Left ventricle myocardium inferior (tissue), 1 donor: ENCODE measurements at regions not wholly inside any gene's neighbourhood (a gene's known extent, or its start where the extent isn't known, plus 50 kb on each side); places are given as distances from the start of the nearest gene placed in this dataset.

Experiments used
- DNase-seq: peaks from one replicate; pipeline ENCODE4 v3.0.0-alpha.2; 2020
- H3K27ac ChIP-seq: fragments of 200-600 bp; replicated peaks from 2 replicates; pipeline ENCODE4 v1.8.0; 2021
- H3K27me3 ChIP-seq: fragments of 200-600 bp; 2 replicates; pipeline ENCODE4 v1.8.0; 2021; ENCODE audit warnings: low read depth
- H3K36me3 ChIP-seq: fragments of 200-600 bp; 2 replicates; pipeline ENCODE4 v1.8.0; 2021
- H3K4me1 ChIP-seq: fragments of 200-600 bp; 2 replicates; pipeline ENCODE4 v1.8.0; 2021
- H3K4me3 ChIP-seq: fragments of 200-600 bp; 2 replicates; pipeline ENCODE4 v1.8.0; 2021; ENCODE audit warnings: mild to moderate bottlenecking, moderate library complexity
- H3K9me3 ChIP-seq: fragments of 200-600 bp; replicated peaks from 2 replicates; pipeline ENCODE4 v1.8.0; 2021
- intact Hi-C: fragments of 100-400 bp; cut with micrococcal nuclease; formaldehyde crosslinking; loops from one replicate; pipeline ENCODE4 v1.11.0; 2022
- TF ChIP-seq, protein P1 (sequence below): fragments of 200-600 bp; IDR thresholded peaks from 2 replicates; pipeline ENCODE4 v1.8.0; 2021; ENCODE audit warnings: antibody characterized with exemption, mild to moderate bottlenecking, borderline replicate concordance
- donor health status: DM: no; HTN: yes; CAD: no; lungs with severe emphysema.

DNA sequence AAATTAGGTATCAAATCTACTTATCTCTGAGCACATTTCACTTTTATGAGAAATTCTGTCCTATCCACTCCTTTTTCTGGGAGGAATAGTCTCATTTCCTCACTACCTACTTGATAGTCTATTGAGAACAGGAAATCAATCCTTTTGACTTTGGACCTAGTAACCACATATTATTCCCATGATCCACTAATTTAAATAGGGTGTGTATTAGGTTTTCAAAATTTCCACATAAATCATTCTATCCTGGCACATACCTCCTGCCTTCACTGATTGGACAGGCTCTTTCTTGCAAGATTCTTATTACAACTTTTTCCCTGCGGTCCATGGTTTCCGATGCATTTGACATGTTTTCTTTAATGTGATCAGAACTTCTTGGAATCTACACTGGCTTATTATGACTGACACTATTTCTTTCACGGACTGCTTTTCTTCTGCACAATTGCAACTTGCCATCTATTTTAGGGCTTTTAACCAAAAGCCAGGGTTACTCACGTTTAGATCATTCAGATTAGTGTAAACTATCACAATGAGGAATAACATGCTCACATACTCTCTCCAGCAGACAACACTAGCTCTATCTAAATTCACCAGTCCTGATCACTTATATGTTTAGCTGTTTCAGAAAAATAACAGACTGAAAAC lies 419.9 kb upstream of the SLIT2 start:
- DNase-seq: no peak
- no peaks in the 10 kb centered on the region for H3K27me3 ChIP-seq
- TF ChIP-seq, protein P1, sequence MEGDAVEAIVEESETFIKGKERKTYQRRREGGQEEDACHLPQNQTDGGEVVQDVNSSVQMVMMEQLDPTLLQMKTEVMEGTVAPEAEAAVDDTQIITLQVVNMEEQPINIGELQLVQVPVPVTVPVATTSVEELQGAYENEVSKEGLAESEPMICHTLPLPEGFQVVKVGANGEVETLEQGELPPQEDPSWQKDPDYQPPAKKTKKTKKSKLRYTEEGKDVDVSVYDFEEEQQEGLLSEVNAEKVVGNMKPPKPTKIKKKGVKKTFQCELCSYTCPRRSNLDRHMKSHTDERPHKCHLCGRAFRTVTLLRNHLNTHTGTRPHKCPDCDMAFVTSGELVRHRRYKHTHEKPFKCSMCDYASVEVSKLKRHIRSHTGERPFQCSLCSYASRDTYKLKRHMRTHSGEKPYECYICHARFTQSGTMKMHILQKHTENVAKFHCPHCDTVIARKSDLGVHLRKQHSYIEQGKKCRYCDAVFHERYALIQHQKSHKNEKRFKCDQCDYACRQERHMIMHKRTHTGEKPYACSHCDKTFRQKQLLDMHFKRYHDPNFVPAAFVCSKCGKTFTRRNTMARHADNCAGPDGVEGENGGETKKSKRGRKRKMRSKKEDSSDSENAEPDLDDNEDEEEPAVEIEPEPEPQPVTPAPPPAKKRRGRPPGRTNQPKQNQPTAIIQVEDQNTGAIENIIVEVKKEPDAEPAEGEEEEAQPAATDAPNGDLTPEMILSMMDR: no peak
- H3K36me3 ChIP-seq: no peaks in the 10 kb centered on the region
- H3K9me3 ChIP-seq: no peaks in the 10 kb centered on the region
- no peaks in the 10 kb centered on the region for H3K4me1 ChIP-seq
- no peak overlapping the region for H3K4me3 ChIP-seq
- no peak overlapping the region for H3K27ac ChIP-seq
- intact Hi-C loops: no loop called here

DNA sequence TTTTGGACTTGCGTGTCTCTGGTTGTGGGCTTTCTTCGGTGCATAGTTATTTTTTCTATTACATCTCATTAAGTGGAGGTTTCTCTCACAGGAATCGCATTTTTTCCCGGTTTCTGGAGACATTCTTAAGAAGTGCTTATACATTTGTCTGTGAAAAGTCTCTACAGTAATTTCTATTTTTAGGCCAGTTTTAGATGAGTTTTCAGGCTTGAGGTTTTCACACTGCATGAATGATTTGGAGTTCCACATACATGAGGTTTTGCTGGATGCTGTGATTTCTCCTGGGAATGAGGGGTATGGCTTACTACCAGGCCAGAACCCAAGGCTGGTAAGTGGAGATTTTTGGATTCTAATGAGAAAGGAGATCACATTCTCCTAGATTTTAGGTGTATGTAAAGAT lies 422.6 kb upstream of the SLIT2 start:
- H3K4me1 ChIP-seq: no peaks in the 10 kb centered on the region
- H3K4me3 ChIP-seq: no peak overlapping the region
- no peak overlapping the region for H3K27ac ChIP-seq
- no peaks in the 10 kb centered on the region for H3K9me3 ChIP-seq
- DNase-seq: no peak
- no peaks in the 10 kb centered on the region for H3K27me3 ChIP-seq
- TF ChIP-seq, protein P1: no peak
- H3K36me3 ChIP-seq: no peaks in the 10 kb centered on the region
- intact Hi-C loops: no loop called here

DNA sequence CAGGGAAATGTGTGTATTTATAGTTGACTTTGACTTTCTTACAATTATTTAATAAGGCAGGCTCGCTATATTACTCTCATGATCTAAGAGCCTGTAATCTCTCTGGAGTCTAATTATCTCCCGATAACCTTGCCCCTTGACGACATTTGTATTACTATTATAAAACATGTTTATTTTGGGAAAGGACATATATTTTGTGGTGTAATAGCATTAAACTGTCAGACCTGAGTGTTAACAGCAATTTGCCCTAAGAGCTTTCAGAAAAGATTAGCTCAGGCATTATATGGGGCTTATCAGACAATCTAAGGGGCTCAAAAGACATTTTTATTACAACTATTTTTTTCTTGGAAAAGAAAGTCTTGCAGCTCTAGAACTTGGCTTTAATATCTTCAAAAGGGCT lies 427.9 kb upstream of the SLIT2 start:
- Histone ChIP-seq H3K36me3 (no peaks in the 10 kb centered on the region), H3K4me3 (no peak overlapping the region), H3K9me3 (no peaks in the 10 kb centered on the region), H3K27ac (no peak overlapping the region), H3K27me3 (no peaks in the 10 kb centered on the region), H3K4me1 (no peaks in the 10 kb centered on the region)
- TF ChIP-seq, protein P1: no peak
- intact Hi-C loops: no loop called here
- no peak for DNase-seq

DNA sequence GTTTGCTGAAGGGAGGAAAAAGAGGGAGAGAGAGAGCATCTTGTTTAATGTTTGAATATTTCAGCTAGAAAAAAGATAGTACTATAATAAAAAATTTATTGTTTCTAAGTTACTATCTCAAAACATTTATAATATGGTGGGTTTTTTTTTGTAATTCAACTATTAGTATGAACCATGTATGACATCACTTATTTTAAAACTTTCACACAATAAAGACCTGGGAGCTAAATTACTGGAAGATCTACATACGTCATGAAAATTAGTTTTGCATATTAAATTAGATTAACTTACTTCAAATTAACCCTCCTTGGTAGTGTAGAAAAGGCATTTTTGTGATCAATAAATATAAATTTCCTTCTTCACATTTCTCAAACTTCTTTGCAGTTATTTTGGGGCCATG lies 432.0 kb upstream of the SLIT2 start:
- no peak for DNase-seq
- TF ChIP-seq, protein P1: no peak
- Histone ChIP-seq H3K4me1 (no peaks in the 10 kb centered on the region), H3K9me3 (no peaks in the 10 kb centered on the region), H3K4me3 (no peak overlapping the region), H3K36me3 (no peaks in the 10 kb centered on the region), H3K27ac (no peak overlapping the region), H3K27me3 (no peaks in the 10 kb centered on the region)
- intact Hi-C loops: no loop called here

DNA sequence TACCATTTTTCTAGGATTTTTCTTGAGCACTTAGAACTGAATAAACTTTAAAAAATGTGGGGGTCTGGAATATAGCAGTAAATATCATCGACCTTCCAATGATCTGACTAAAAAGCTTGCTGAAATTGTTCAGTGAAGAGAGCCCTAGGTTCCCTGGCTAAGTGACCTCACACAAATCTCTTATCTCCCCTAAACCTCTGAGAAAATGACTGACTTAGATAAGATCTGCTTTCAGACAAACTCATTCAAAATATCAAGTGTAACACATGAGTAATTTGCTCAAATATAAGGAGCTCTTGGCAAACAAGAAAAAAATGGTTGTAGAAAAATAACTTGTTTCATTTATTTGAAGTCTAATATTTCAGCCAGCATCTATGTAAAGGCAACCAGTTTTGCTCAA lies 441.7 kb upstream of the SLIT2 start:
- Histone ChIP-seq H3K4me3 (no peak overlapping the region), H3K27ac (no peak overlapping the region), H3K36me3 (no peaks in the 10 kb centered on the region), H3K9me3 (no peaks in the 10 kb centered on the region), H3K27me3 (no peaks in the 10 kb centered on the region), H3K4me1 (no peaks in the 10 kb centered on the region)
- TF ChIP-seq, protein P1: no peak
- no peak for DNase-seq
- intact Hi-C loops: no loop called here

DNA sequence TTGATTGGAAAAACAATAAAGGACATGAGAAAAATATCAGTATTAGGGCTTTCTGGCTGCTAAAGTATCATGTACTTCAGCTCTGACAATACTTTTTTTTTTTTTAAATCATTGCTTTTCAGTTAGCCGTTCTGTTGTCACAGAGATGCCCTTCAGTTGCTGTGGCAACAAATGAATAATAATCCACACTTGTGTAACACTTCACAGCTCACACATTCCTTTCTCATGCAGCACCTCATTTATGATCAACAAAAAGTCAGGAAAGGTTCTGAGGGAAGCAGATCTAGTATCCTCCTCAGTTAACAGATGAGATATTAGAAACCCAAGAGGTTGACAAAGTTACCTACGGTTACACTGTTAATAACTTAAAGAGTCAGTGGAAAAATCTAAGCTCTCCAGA lies 444.2 kb upstream of the SLIT2 start:
- H3K36me3 ChIP-seq: no peaks in the 10 kb centered on the region
- no peak overlapping the region for H3K4me3 ChIP-seq
- no peak overlapping the region for H3K27ac ChIP-seq
- H3K4me1 ChIP-seq: no peaks in the 10 kb centered on the region
- H3K27me3 ChIP-seq: no peaks in the 10 kb centered on the region
- no peaks in the 10 kb centered on the region for H3K9me3 ChIP-seq
- DNase-seq: no peak
- intact Hi-C loops: no loop called here
- TF ChIP-seq, protein P1: no peak
